A673 (cell line): ENCODE measurements at regions not wholly inside any gene's neighbourhood (a gene's known extent, or its start where the extent isn't known, plus 50 kb on each side); places are given as distances from the start of the nearest gene placed in this dataset.

Experiments used
- BruUV-seq: library from RNA; stranded (reverse); fragments of 400-500 nt; replicated peaks from 2 replicates; lab custom pipeline; 2021; lab: Mats Ljungman, UMichigan
- CTCF ChIA-PET: fragments of 300-600 bp; sonication (Branson Sonifier 250); formaldehyde crosslinking; loops from one replicate; lab custom pipeline; 2022; ENCODE audit warnings: antibody characterized with exemption; lab: Charles Lee
- POLR2A ChIA-PET: fragments of 300-600 bp; sonication (Branson Sonifier 250); formaldehyde crosslinking; loops from one replicate; lab custom pipeline; 2022; ENCODE audit warnings: antibody characterized with exemption; ENCODE audit not compliant: low non-redundant PET; lab: Charles Lee
- DNase-seq: peaks from one replicate; pipeline ENCODE4 v3.0.0-alpha.2; 2015; ENCODE audit warnings: low spot score
- H3K27ac ChIP-seq: fragments of 200-600 bp; sonication (generic); 2 replicates; pipeline ENCODE4 v1.5.1; 2016; ENCODE audit warnings: mixed run types, low read depth, mild to moderate bottlenecking, mixed read lengths, antibody characterized with exemption, low read length; ENCODE audit not compliant: poor library complexity, severe bottlenecking
- H3K27me3 ChIP-seq: fragments of 200-600 bp; sonication (generic); replicated peaks from 2 replicates; pipeline ENCODE4 v1.6.1; 2017; ENCODE audit warnings: mixed run types, low read depth, mild to moderate bottlenecking, mixed read lengths, antibody characterized with exemption, low read length; ENCODE audit not compliant: insufficient read depth, poor library complexity
- H3K36me3 ChIP-seq: fragments of 200-600 bp; sonication (generic); 2 replicates; pipeline ENCODE4 v1.6.1; 2016; ENCODE audit warnings: mixed run types, mild to moderate bottlenecking, mixed read lengths, antibody characterized with exemption, low read length; ENCODE audit not compliant: insufficient read depth, poor library complexity, severe bottlenecking
- H3K4me1 ChIP-seq: fragments of 200-600 bp; sonication (generic); 2 replicates; pipeline ENCODE4 v1.6.1; 2017; ENCODE audit warnings: mixed run types, mild to moderate bottlenecking, mixed read lengths, antibody characterized with exemption, low read length; ENCODE audit not compliant: insufficient read depth, poor library complexity, severe bottlenecking
- H3K4me3 ChIP-seq: fragments of 200-600 bp; sonication (generic); 2 replicates; pipeline ENCODE4 v1.5.1; 2016; ENCODE audit warnings: low read depth, mixed run types, mild to moderate bottlenecking, mixed read lengths, low read length; ENCODE audit not compliant: poor library complexity, severe bottlenecking
- H3K9me3 ChIP-seq: fragments of 200-600 bp; sonication (generic); 2 replicates; pipeline ENCODE4 v1.6.1; 2016; ENCODE audit warnings: mixed run types, low read depth, mild to moderate bottlenecking, mixed read lengths, antibody characterized with exemption, low read length; ENCODE audit not compliant: poor library complexity, severe bottlenecking
- CTCF ChIP-seq: fragments of 300-800, 200-600 bp; sonication (generic); conservative IDR thresholded peaks from 2 replicates; pipeline ENCODE4 v1.5.1; 2017; ENCODE audit warnings: low read depth, mild to moderate bottlenecking, antibody characterized with exemption, low read length, moderate library complexity, mixed read lengths
- EZH2 ChIP-seq: fragments of 200-600 bp; sonication (generic); IDR thresholded peaks from 2 replicates; pipeline ENCODE4 v1.6.1; 2017; ENCODE audit warnings: borderline replicate concordance, low read depth, mild to moderate bottlenecking, mixed read lengths, antibody characterized with exemption, low read length; ENCODE audit not compliant: poor library complexity, severe bottlenecking
- intact Hi-C: fragments of 100-400 bp; cut with micrococcal nuclease; formaldehyde crosslinking; loops from one replicate; pipeline ENCODE4 v1.10.0; 2022; ENCODE audit not compliant: unreplicated experiment

- ChIA-PET CTCF (no interaction called here), POLR2A (no interaction called here)
- Histone ChIP-seq H3K27me3 (no peaks in the 10 kb centered on the region), H3K9me3 (no peaks in the 10 kb centered on the region), H3K27ac (no peak overlapping the region), H3K4me1 (peaks cover 47% of the 10 kb centered on the region), H3K36me3 (no peaks in the 10 kb centered on the region), H3K4me3 (no peak overlapping the region)
- no peak for TF ChIP-seq CTCF
- no peak for TF ChIP-seq EZH2
- intact Hi-C loops = no loop called here
- no peak for DNase-seq
- no TSS peak for BruUV-seq
These were observed 94.0 kb upstream of the RAB3GAP2 start for GRCh38 chr1:220366269-220366668.

GRCh38 chr1:220363196-220363837 is 91.1 kb upstream of the RAB3GAP2 start:
- no peak for TF ChIP-seq EZH2
- no peak for TF ChIP-seq CTCF
- intact Hi-C loops = loop anchor here (2.0 kb wide), 1 partner anchor 47 kb away; no protein-coding TSS in a partner anchor
- Histone ChIP-seq H3K27me3 (no peaks in the 10 kb centered on the region), H3K9me3 (no peaks in the 10 kb centered on the region), H3K27ac (no peak overlapping the region), H3K4me1 (peaks cover 19% of the 10 kb centered on the region), H3K36me3 (no peaks in the 10 kb centered on the region), H3K4me3 (no peak overlapping the region)
- DNase-seq = peak; percentile 81
- ChIA-PET POLR2A (no interaction called here), CTCF (no interaction called here)
- BruUV-seq = no TSS peak

- CTCF ChIA-PET = no interaction called here
- POLR2A ChIA-PET = no interaction called here
- Histone ChIP-seq H3K36me3 (no peaks in the 10 kb centered on the region), H3K27me3 (no peaks in the 10 kb centered on the region), H3K9me3 (no peaks in the 10 kb centered on the region), H3K4me1 (no peaks in the 10 kb centered on the region), H3K27ac (no peak overlapping the region), H3K4me3 (no peak overlapping the region)
- BruUV-seq = no TSS peak
- TF ChIP-seq CTCF = no peak
- TF ChIP-seq EZH2 = no peak
- intact Hi-C loops = no loop called here
- DNase-seq = no peak
These were observed 85.0 kb upstream of the RAB3GAP2 start for GRCh38 chr1:220356981-220357850.
